OCI-LY1 (cell line): ENCODE measurements at regions not wholly inside any gene's neighbourhood (a gene's known extent, or its start where the extent isn't known, plus 50 kb on each side); places are given as distances from the start of the nearest gene placed in this dataset.

Experiments used
- H2AFZ ChIP-seq: fragments of 200-600 bp; sonication (generic), shearing (Covaris generic); 2 replicates; pipeline ENCODE4 v1.6.0; 2014; ENCODE audit warnings: antibody characterized with exemption, mild to moderate bottlenecking, low read length
- H3F3A ChIP-seq: fragments of 200-600 bp; sonication (generic), shearing (Covaris generic); 2 replicates; pipeline ENCODE4 v1.6.0; 2014; ENCODE audit warnings: mild to moderate bottlenecking, antibody characterized with exemption, low read length, moderate library complexity; ENCODE audit not compliant: insufficient read depth
- H3K27ac ChIP-seq: fragments of 200-600 bp; sonication (generic); 2 replicates; pipeline ENCODE4 v1.5.1; 2014; ENCODE audit warnings: low read length, mixed run types, mild to moderate bottlenecking, low read depth; ENCODE audit not compliant: poor library complexity, severe bottlenecking
- H3K27me3 ChIP-seq: fragments of 200-600 bp; sonication (generic); 2 replicates; pipeline ENCODE4 v1.6.0; 2014; ENCODE audit warnings: antibody characterized with exemption, mild to moderate bottlenecking, low read length, moderate library complexity; ENCODE audit not compliant: insufficient read depth
- H3K36me3 ChIP-seq: fragments of 200-600 bp; sonication (generic); 2 replicates; pipeline ENCODE4 v1.6.1; 2014; ENCODE audit warnings: mild to moderate bottlenecking, antibody characterized with exemption, low read length, moderate library complexity, mixed read lengths; ENCODE audit not compliant: insufficient read depth
- H3K4me1 ChIP-seq: fragments of 200-600 bp; sonication (generic); 2 replicates; pipeline ENCODE4 v1.5.1; 2014; ENCODE audit warnings: mild to moderate bottlenecking, low read length, moderate library complexity; ENCODE audit not compliant: insufficient read depth, severe bottlenecking
- H3K4me2 ChIP-seq: fragments of 200-600 bp; sonication (generic), shearing (Covaris generic); 2 replicates; pipeline ENCODE4 v1.6.1; 2014; ENCODE audit warnings: low read length
- H3K4me3 ChIP-seq: fragments of 200-600 bp; sonication (generic); 2 replicates; pipeline ENCODE4 v1.5.1; 2014; ENCODE audit warnings: low read length, low read depth, mild to moderate bottlenecking, mixed read lengths; ENCODE audit not compliant: poor library complexity, severe bottlenecking
- H3K79me2 ChIP-seq: fragments of 200-600 bp; shearing (Covaris generic); 2 replicates; pipeline ENCODE4 v1.6.1; 2016; ENCODE audit warnings: mixed run types, low read length, mixed read lengths; ENCODE audit not compliant: insufficient read depth
- H3K9ac ChIP-seq: fragments of 200-600 bp; sonication (generic), shearing (Covaris generic); 2 replicates; pipeline ENCODE4 v1.6.1; 2014; ENCODE audit warnings: mild to moderate bottlenecking, low read length, mixed read lengths
- H3K9me2 ChIP-seq: fragments of 200-600 bp; sonication (generic), shearing (Covaris generic); 2 replicates; pipeline ENCODE4 v1.6.1; 2014; ENCODE audit warnings: low read depth, mild to moderate bottlenecking, low read length, mixed read lengths
- H3K9me3 ChIP-seq: fragments of 200-600 bp; shearing (Covaris generic); 2 replicates; pipeline ENCODE4 v1.6.1; 2014; ENCODE audit warnings: low read length, mixed read lengths
- H4K20me1 ChIP-seq: fragments of 200-600 bp; sonication (generic), shearing (Covaris generic); 2 replicates; pipeline ENCODE4 v1.6.0; 2016; ENCODE audit warnings: mild to moderate bottlenecking, low read length; ENCODE audit not compliant: insufficient read depth
- EZH2 ChIP-seq: fragments of 200-600 bp; sonication (generic), shearing (Covaris generic); IDR thresholded peaks from 2 replicates; pipeline ENCODE4 v1.8.0; 2017; ENCODE audit warnings: borderline replicate concordance, mixed run types, mild to moderate bottlenecking, antibody characterized with exemption, low read length, moderate library complexity, mixed read lengths
- TF ChIP-seq, protein P1 (sequence below): fragments of 200-600 bp; sonication (generic), shearing (Covaris generic); IDR thresholded peaks from 2 replicates; pipeline ENCODE4 v1.5.1; 2017; ENCODE audit warnings: mild to moderate bottlenecking, antibody characterized with exemption, low read length, moderate library complexity, mixed read lengths

DNA sequence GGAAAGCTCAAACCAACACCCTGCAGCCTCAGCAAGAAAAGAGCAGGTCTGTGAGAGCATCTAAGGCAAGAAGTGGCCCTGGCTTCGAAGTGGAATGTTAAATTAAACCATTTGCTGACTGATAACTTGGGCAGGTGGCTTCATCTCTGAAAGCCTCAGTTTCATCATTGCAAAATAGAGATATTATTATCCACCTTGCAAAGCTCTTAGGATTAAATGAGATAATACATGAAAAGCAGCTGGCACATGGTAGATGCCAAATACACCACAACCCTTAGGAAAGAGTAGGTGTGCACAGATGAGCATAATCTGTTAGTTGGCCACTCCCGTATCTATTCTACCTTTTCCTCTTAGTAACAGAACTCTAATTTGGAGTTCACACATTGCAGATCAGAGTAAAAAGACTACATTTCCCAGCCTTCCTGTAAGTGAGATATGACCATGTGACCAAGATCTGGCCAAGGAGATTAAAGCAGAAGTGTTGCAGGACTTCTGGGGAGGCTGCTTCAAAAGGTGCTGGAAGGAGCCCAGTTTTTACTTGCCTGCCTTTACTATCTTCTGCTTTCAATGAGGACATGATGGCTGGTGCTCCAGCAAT is 288.7 kb downstream of the SOX9 start:
- Histone ChIP-seq H3K4me2 (no peak overlapping the region), H2AFZ (no peak overlapping the region), H3F3A (no peaks in the 10 kb centered on the region), H4K20me1 (no peaks in the 10 kb centered on the region), H3K79me2 (no peaks in the 10 kb centered on the region), H3K27ac (no peak overlapping the region), H3K27me3 (no peaks in the 10 kb centered on the region), H3K4me3 (no peak overlapping the region), H3K4me1 (no peaks in the 10 kb centered on the region), H3K9me3 (no peaks in the 10 kb centered on the region), H3K9me2 (no peaks in the 10 kb centered on the region), H3K9ac (no peak overlapping the region), H3K36me3 (no peaks in the 10 kb centered on the region)
- TF ChIP-seq, protein P1, sequence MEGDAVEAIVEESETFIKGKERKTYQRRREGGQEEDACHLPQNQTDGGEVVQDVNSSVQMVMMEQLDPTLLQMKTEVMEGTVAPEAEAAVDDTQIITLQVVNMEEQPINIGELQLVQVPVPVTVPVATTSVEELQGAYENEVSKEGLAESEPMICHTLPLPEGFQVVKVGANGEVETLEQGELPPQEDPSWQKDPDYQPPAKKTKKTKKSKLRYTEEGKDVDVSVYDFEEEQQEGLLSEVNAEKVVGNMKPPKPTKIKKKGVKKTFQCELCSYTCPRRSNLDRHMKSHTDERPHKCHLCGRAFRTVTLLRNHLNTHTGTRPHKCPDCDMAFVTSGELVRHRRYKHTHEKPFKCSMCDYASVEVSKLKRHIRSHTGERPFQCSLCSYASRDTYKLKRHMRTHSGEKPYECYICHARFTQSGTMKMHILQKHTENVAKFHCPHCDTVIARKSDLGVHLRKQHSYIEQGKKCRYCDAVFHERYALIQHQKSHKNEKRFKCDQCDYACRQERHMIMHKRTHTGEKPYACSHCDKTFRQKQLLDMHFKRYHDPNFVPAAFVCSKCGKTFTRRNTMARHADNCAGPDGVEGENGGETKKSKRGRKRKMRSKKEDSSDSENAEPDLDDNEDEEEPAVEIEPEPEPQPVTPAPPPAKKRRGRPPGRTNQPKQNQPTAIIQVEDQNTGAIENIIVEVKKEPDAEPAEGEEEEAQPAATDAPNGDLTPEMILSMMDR: no peak
- no peak for TF ChIP-seq EZH2

DNA sequence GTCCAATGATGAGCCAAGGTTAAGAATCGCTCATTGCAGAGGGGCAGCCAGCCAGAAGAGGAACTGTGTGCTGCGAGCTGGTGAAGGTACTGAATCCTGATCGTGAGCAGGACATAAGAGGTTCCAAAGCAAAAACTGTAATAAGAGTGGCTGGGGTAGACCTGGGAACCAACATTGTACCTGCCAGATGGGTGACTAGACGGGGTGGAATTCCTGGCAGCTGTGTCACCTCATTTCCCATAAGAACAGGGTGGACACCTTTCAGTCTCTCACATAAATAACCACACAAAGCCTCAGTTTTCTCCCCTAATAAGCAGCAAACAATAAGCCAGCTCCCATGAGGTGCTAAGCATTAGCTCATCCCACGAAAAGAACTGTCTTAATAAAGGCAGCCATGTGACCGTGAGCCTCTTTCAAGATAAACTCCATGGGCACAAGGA is 290.3 kb downstream of the SOX9 start:
- TF ChIP-seq, protein P1: no peak
- TF ChIP-seq EZH2: no peak
- Histone ChIP-seq H3K4me1 (no peaks in the 10 kb centered on the region), H3K9me2 (no peaks in the 10 kb centered on the region), H3F3A (no peaks in the 10 kb centered on the region), H3K4me2 (no peak overlapping the region), H3K27me3 (no peaks in the 10 kb centered on the region; the same call in 1 of the 2 replicates), H3K36me3 (no peaks in the 10 kb centered on the region), H3K9ac (no peak overlapping the region), H3K4me3 (no peak overlapping the region), H4K20me1 (no peaks in the 10 kb centered on the region), H3K9me3 (no peaks in the 10 kb centered on the region), H3K79me2 (no peaks in the 10 kb centered on the region), H2AFZ (no peak overlapping the region), H3K27ac (no peak overlapping the region)

DNA sequence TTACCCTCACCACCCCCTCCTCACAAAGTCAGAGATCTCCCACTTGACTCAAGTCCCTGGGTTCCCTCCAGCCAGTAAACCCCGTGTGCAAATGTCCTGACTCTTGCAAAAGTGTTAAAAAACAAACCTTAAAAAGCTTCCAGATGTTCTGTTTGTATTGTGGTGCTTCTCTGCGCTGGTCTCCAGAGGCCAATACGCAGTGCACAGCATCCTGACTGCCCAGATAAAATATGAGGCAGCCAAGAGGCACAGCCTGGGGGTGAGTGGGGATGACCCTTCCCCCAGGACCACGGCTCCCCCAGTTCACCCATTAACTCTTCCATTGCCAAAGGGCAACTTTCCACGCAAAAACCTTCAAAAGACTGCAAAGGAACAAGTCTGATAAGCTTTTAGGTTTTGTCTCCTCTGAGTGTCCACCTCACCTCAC is 291.8 kb downstream of the SOX9 start:
- no peaks in the 10 kb centered on the region for H3K79me2 ChIP-seq
- no peak overlapping the region for H3K4me3 ChIP-seq
- TF ChIP-seq EZH2: no peak
- TF ChIP-seq, protein P1: no peak
- H3K36me3 ChIP-seq: no peaks in the 10 kb centered on the region
- no peak overlapping the region for H2AFZ ChIP-seq
- H3K9me3 ChIP-seq: 0 out of 2 replicates have a peak, but pooled peaks cover under 1% of the 10 kb centered on the region
- H3K9ac ChIP-seq: no peak overlapping the region
- no peak overlapping the region for H3K4me2 ChIP-seq
- H3K4me1 ChIP-seq: no peaks in the 10 kb centered on the region
- H3F3A ChIP-seq: no peaks in the 10 kb centered on the region
- no peaks in the 10 kb centered on the region for H4K20me1 ChIP-seq
- H3K27me3 ChIP-seq: no peaks in the 10 kb centered on the region; the same call in 1 of the 2 replicates
- H3K27ac ChIP-seq: no peak overlapping the region
- no peaks in the 10 kb centered on the region for H3K9me2 ChIP-seq
